ENCODE measurements at regions not wholly inside any gene's neighbourhood (a gene's known extent, or its start where the extent isn't known, plus 50 kb on each side); places are given as distances from the start of the nearest gene placed in this dataset.

DNA sequence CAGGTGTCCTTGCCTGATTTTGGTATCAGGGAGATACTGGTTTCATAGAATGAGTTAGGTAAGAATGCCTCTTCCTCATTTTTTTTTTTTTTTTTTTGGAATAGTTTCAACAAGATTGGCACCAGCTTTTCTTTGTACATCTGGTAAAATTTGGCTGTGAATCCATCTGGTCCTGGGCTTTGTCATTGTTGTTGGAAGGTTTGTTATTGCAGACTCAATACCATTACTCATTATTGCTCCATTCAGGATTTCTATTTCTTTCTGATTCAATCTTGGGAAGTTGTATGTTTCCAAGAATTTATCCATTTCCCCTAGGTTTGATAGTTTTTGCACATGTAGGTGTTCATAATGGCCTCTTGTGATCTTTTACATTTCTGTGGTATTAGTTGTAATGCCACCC is 126.0 kb upstream of the KITLG start:
- H3K9ac ChIP-seq: no peak overlapping the region
- H3K27me3 ChIP-seq: no peaks in the 10 kb centered on the region
- H3K27ac ChIP-seq: no peak overlapping the region
- no peaks in the 10 kb centered on the region for H3K4me1 ChIP-seq
- H3K9me3 ChIP-seq (ENCODE audit: low read depth): no peaks in the 10 kb centered on the region
- no peak overlapping the region for H2AFZ ChIP-seq (replicated peaks)
- TF ChIP-seq, protein P1, sequence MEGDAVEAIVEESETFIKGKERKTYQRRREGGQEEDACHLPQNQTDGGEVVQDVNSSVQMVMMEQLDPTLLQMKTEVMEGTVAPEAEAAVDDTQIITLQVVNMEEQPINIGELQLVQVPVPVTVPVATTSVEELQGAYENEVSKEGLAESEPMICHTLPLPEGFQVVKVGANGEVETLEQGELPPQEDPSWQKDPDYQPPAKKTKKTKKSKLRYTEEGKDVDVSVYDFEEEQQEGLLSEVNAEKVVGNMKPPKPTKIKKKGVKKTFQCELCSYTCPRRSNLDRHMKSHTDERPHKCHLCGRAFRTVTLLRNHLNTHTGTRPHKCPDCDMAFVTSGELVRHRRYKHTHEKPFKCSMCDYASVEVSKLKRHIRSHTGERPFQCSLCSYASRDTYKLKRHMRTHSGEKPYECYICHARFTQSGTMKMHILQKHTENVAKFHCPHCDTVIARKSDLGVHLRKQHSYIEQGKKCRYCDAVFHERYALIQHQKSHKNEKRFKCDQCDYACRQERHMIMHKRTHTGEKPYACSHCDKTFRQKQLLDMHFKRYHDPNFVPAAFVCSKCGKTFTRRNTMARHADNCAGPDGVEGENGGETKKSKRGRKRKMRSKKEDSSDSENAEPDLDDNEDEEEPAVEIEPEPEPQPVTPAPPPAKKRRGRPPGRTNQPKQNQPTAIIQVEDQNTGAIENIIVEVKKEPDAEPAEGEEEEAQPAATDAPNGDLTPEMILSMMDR (IDR thresholded peaks at IDR 0.05): no peak
- no peak for TF ChIP-seq EZH2 (IDR thresholded peaks at IDR 0.05)
- no peak for TF ChIP-seq EZH2phosphoT487 (IDR thresholded peaks at IDR 0.05)
- DNase-seq (ENCODE audit: low spot score): no peak
- H3K36me3 ChIP-seq: no peaks in the 10 kb centered on the region
- H3F3A ChIP-seq (ENCODE audit: low read depth): peaks cover 25% of the 10 kb centered on the region
- H3K4me1 Mint-ChIP-seq: no peaks in the 10 kb centered on the region
- no peak overlapping the region for H3K4me3 ChIP-seq
- H3K79me2 ChIP-seq (ENCODE audit: low read depth): no peaks in the 10 kb centered on the region
- no peaks in the 10 kb centered on the region for H3K36me3 Mint-ChIP-seq
- no peak overlapping the region for H3K4me3 Mint-ChIP-seq
- peaks cover 8% of the 10 kb centered on the region for H3K9me3 Mint-ChIP-seq
- H4K20me1 ChIP-seq (ENCODE audit: low read depth): no peaks in the 10 kb centered on the region
- no peak overlapping the region for H3K27ac Mint-ChIP-seq
- H3K4me2 ChIP-seq: no peak overlapping the region
- no peaks in the 10 kb centered on the region for H3K27me3 Mint-ChIP-seq (ENCODE audit: insufficient read depth, low read depth)

DNA sequence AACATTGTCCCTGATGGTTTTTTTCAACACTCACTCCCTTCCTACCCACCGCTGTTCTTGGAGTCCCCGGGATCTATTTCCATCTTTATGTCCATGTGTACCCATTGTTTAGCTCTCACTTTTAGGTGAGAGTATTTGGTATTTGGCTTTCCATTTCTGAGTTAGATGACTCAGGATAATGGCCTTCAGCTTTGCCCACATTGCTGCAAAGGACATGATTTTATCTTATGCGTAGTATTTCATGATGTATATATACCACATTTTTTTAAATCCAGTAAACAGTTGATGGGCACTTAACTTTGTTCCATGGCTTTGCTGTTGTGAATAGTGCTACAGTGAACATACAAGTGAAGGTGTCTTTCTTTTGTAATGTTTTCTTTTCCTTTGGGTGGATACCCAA is 123.5 kb upstream of the KITLG start:
- Mint-ChIP-seq H3K27me3 (ENCODE audit: insufficient read depth, low read depth) (no peaks in the 10 kb centered on the region), H3K4me3 (no peak overlapping the region), H3K27ac (no peak overlapping the region), H3K4me1 (no peaks in the 10 kb centered on the region), H3K9me3 (peaks cover 8% of the 10 kb centered on the region), H3K36me3 (no peaks in the 10 kb centered on the region)
- Histone ChIP-seq H3K4me3 (no peak overlapping the region), H3K9ac (no peak overlapping the region), H3K27me3 (no peaks in the 10 kb centered on the region), H3K4me1 (no peaks in the 10 kb centered on the region), H2AFZ (replicated peaks) (no peak overlapping the region), H3K27ac (no peak overlapping the region), H3K9me3 (ENCODE audit: low read depth) (no peaks in the 10 kb centered on the region), H3K4me2 (no peak overlapping the region), H4K20me1 (ENCODE audit: low read depth) (no peaks in the 10 kb centered on the region), H3F3A (ENCODE audit: low read depth) (peaks cover 38% of the 10 kb centered on the region), H3K36me3 (no peaks in the 10 kb centered on the region), H3K79me2 (ENCODE audit: low read depth) (no peaks in the 10 kb centered on the region)
- TF ChIP-seq EZH2 (IDR thresholded peaks at IDR 0.05): no peak
- no peak for TF ChIP-seq EZH2phosphoT487 (IDR thresholded peaks at IDR 0.05)
- TF ChIP-seq, protein P1 (IDR thresholded peaks at IDR 0.05): no peak
- DNase-seq (ENCODE audit: low spot score): no peak

DNA sequence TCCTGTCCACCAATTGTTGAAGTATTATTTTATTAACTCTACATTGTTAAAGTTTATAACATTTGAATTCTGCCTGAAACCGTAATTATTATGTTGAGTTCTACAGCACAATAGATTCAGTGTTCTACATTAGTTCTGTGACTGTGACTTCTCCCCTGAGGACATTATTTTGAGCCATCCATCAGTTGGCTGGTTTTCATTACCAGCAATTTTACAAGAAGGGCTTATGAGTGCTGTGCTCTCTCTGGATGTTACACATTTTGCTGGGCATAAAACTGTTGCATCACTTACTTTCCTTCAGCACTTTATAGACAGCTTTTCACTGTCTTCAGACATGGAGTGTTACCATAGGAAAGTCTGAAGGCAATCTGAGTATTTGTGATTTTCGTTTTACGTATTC is 118.2 kb upstream of the KITLG start:
- no peak overlapping the region for H3K4me3 Mint-ChIP-seq
- no peak overlapping the region for H3K27ac Mint-ChIP-seq
- H3K4me3 ChIP-seq: no peak overlapping the region
- TF ChIP-seq, protein P1 (IDR thresholded peaks at IDR 0.05): no peak
- TF ChIP-seq EZH2phosphoT487 (IDR thresholded peaks at IDR 0.05): no peak
- no peak for TF ChIP-seq EZH2 (IDR thresholded peaks at IDR 0.05)
- H3K9ac ChIP-seq: no peak overlapping the region
- H3K27ac ChIP-seq: no peak overlapping the region
- peaks cover 17% of the 10 kb centered on the region for H3K9me3 Mint-ChIP-seq
- no peaks in the 10 kb centered on the region for H3K79me2 ChIP-seq (ENCODE audit: low read depth)
- H3K4me1 ChIP-seq: no peaks in the 10 kb centered on the region
- peaks cover 34% of the 10 kb centered on the region for H3F3A ChIP-seq (ENCODE audit: low read depth)
- H3K4me1 Mint-ChIP-seq: no peaks in the 10 kb centered on the region
- DNase-seq (ENCODE audit: low spot score): no peak
- H3K4me2 ChIP-seq: no peak overlapping the region
- H4K20me1 ChIP-seq (ENCODE audit: low read depth): no peaks in the 10 kb centered on the region
- H3K36me3 Mint-ChIP-seq: peaks cover 2% of the 10 kb centered on the region
- H3K36me3 ChIP-seq: no peaks in the 10 kb centered on the region
- H3K27me3 Mint-ChIP-seq (ENCODE audit: insufficient read depth, low read depth): no peaks in the 10 kb centered on the region
- H2AFZ ChIP-seq (replicated peaks): no peak overlapping the region
- no peaks in the 10 kb centered on the region for H3K9me3 ChIP-seq (ENCODE audit: low read depth)
- H3K27me3 ChIP-seq: no peaks in the 10 kb centered on the region
